IMR-90 (cell line): ENCODE measurements at regions not wholly inside any gene's neighbourhood (a gene's known extent, or its start where the extent isn't known, plus 50 kb on each side); places are given as distances from the start of the nearest gene placed in this dataset.

ENCODE experiments used
- ATAC-seq: fragments of 200-7000 bp; cut with Tn5 transposase; 2 replicates; pipeline ENCODE4 v1.9.1; 2020; ENCODE audit warnings: low read depth, mild to moderate bottlenecking, moderate library complexity
- BruUV-seq: library from RNA; stranded (reverse); fragments of 400-500 nt; replicated peaks from 2 replicates; lab custom pipeline; 2021; lab: Mats Ljungman, UMichigan
- CTCF ChIA-PET: fragments of 300-600 bp; formaldehyde crosslinking; extraction: SDS; loops from one replicate; lab custom pipeline; 2021; ENCODE audit warnings: antibody characterized with exemption; lab: Yijun Ruan, JAX
- POLR2A ChIA-PET: fragments of 300-600 bp; sonication (Branson Sonifier 250); formaldehyde crosslinking; loops from one replicate; lab custom pipeline; 2022; ENCODE audit warnings: antibody characterized with exemption; ENCODE audit not compliant: unreplicated experiment; lab: Charles Lee
- DNase-seq: peaks from one replicate; pipeline ENCODE4 v3.0.0; 2013
- H2AFZ ChIP-seq: replicated peaks from 2 replicates; pipeline ENCODE3; 2013; ENCODE audit warnings: low read length, mild to moderate bottlenecking; ENCODE audit not compliant: poor library complexity
- H2AK5ac ChIP-seq: 2 replicates; pipeline ENCODE4 v1.6.1; 2013; ENCODE audit warnings: low read depth, low read length, inconsistent platforms
- H2AK9ac ChIP-seq: replicated peaks from 2 replicates; pipeline ENCODE3; 2013; ENCODE audit warnings: mild to moderate bottlenecking, low read depth, low read length, moderate library complexity; ENCODE audit not compliant: poor library complexity
- H2BK120ac ChIP-seq: 2 replicates; pipeline ENCODE4 v1.6.1; 2013; ENCODE audit warnings: low read depth, low read length, inconsistent platforms
- H2BK15ac ChIP-seq: 3 replicates; pipeline ENCODE4 v1.6.1; 2013; ENCODE audit warnings: low read depth, low read length, inconsistent platforms
- H2BK20ac ChIP-seq: 2 replicates; pipeline ENCODE4 v1.6.1; 2013; ENCODE audit warnings: low read depth, mild to moderate bottlenecking, inconsistent platforms, low read length, moderate library complexity
- H2BK5ac ChIP-seq: 2 replicates; pipeline ENCODE4 v1.6.1; 2013; ENCODE audit warnings: mild to moderate bottlenecking, low read depth, low read length, inconsistent platforms; ENCODE audit not compliant: poor library complexity, severe bottlenecking
- H3K14ac ChIP-seq: replicated peaks from 2 replicates; pipeline ENCODE4 v1.6.1; 2013; ENCODE audit warnings: low read depth, low read length, inconsistent platforms
- H3K18ac ChIP-seq: 2 replicates; pipeline ENCODE4 v1.6.1; 2013; ENCODE audit warnings: low read depth, low read length, control low read depth
- H3K23ac ChIP-seq: 2 replicates; pipeline ENCODE4 v1.6.1; 2013; ENCODE audit warnings: low read depth, low read length, inconsistent platforms
- H3K27ac ChIP-seq: 2 replicates; pipeline ENCODE4 v1.5.1; 2013; ENCODE audit warnings: mild to moderate bottlenecking, control low read depth, low read length; ENCODE audit not compliant: insufficient read depth
- H3K27me3 ChIP-seq: 2 replicates; pipeline ENCODE4 v1.6.1; 2013; ENCODE audit warnings: low read length; ENCODE audit not compliant: control insufficient read depth, insufficient read depth
- H3K36me3 ChIP-seq: 2 replicates; pipeline ENCODE4 v1.6.1; 2013; ENCODE audit warnings: low read length, mixed read lengths; ENCODE audit not compliant: control insufficient read depth, insufficient read depth
- H3K4ac ChIP-seq: 2 replicates; pipeline ENCODE4 v1.6.1; 2013; ENCODE audit warnings: low read depth, low read length, inconsistent platforms
- H3K4me1 ChIP-seq: 2 replicates; pipeline ENCODE4 v1.6.1; 2013; ENCODE audit warnings: low read length, mixed read lengths; ENCODE audit not compliant: control insufficient read depth, insufficient read depth
- H3K4me2 ChIP-seq: 2 replicates; pipeline ENCODE4 v1.6.1; 2013; ENCODE audit warnings: low read depth, mild to moderate bottlenecking, control low read depth, low read length, moderate library complexity
- H3K4me3 ChIP-seq: 2 replicates; pipeline ENCODE4 v1.5.1; 2013; ENCODE audit warnings: low read depth, mild to moderate bottlenecking, control low read depth, low read length, moderate library complexity; ENCODE audit not compliant: insufficient read depth
- H3K56ac ChIP-seq: 2 replicates; pipeline ENCODE4 v1.6.1; 2013; ENCODE audit warnings: low read length, inconsistent platforms; ENCODE audit not compliant: insufficient read depth; ENCODE audit errors: extremely low read depth
- H3K79me1 ChIP-seq, 2 experiments: 2 replicates each; pipeline ENCODE4 v1.6.1; 2013; ENCODE audit warnings: low read length in 2 of 2, inconsistent platforms in 1 of 2, low read depth in 1 of 2
- H3K9ac ChIP-seq: 2 replicates; pipeline ENCODE4 v1.6.1; 2013; ENCODE audit warnings: low read depth, low read length, control low read depth
- H3K9me1 ChIP-seq: 2 replicates; pipeline ENCODE4 v1.6.1; 2013; ENCODE audit warnings: low read length, inconsistent platforms; ENCODE audit not compliant: insufficient read depth
- H3K9me3 ChIP-seq: 2 replicates; pipeline ENCODE4 v1.6.1; 2013; ENCODE audit warnings: low read length; ENCODE audit not compliant: control insufficient read depth, insufficient read depth
- H4K20me1 ChIP-seq: 2 replicates; pipeline ENCODE4 v1.6.1; 2013; ENCODE audit warnings: low read length, inconsistent platforms; ENCODE audit not compliant: insufficient read depth
- H4K5ac ChIP-seq: 2 replicates; pipeline ENCODE4 v1.6.1; 2013; ENCODE audit warnings: mild to moderate bottlenecking, low read depth, low read length, control low read depth
- H4K8ac ChIP-seq, 2 experiments: 2 replicates each; pipeline ENCODE4 v1.6.1; 2013; ENCODE audit warnings: low read depth in 2 of 2, low read length in 2 of 2, control low read depth in 1 of 2, inconsistent platforms in 1 of 2
- H4K91ac ChIP-seq: 2 replicates; pipeline ENCODE4 v1.6.1; 2013; ENCODE audit warnings: low read depth, low read length, inconsistent platforms; ENCODE audit not compliant: insufficient read depth
- BHLHE40 ChIP-seq: fragments of 150-350 bp; IDR thresholded peaks from 2 replicates; pipeline ENCODE4 v1.6.1; 2016; ENCODE audit warnings: mild to moderate bottlenecking, low read depth, low read length
- CHD1 ChIP-seq: IDR thresholded peaks from 2 replicates; pipeline ENCODE4 v1.6.1; 2012; ENCODE audit warnings: low read depth, low read length, improper control_type of control experiment
- FOS ChIP-seq: fragments of 150-350 bp; IDR thresholded peaks from 2 replicates; pipeline ENCODE4 v1.6.1; 2016; ENCODE audit warnings: low read depth, low read length
- MAFK ChIP-seq: IDR thresholded peaks from 2 replicates; pipeline ENCODE4 v1.6.1; 2012; ENCODE audit warnings: low read depth, low read length, improper control_type of control experiment
- MAZ ChIP-seq: IDR thresholded peaks from 2 replicates; pipeline ENCODE4 v1.6.1; 2012; ENCODE audit warnings: low read depth, mild to moderate bottlenecking, low read length, improper control_type of control experiment, moderate library complexity, borderline replicate concordance
- MXI1 ChIP-seq: IDR thresholded peaks from 2 replicates; pipeline ENCODE4 v1.6.1; 2012; ENCODE audit warnings: low read depth, mild to moderate bottlenecking, low read length, moderate library complexity, borderline replicate concordance
- NFE2L2 ChIP-seq: fragments of 150-350 bp; IDR thresholded peaks from 2 replicates; pipeline ENCODE4 v1.6.1; 2016; ENCODE audit warnings: low read depth, mild to moderate bottlenecking, low read length
- POLR2A ChIP-seq: IDR thresholded peaks from 2 replicates; pipeline ENCODE4 v1.6.1; 2012; ENCODE audit warnings: mild to moderate bottlenecking, low read depth, low read length
- RAD21 ChIP-seq: IDR thresholded peaks from 2 replicates; pipeline ENCODE4 v1.6.1; 2012; ENCODE audit warnings: low read length, improper control_type of control experiment
- RCOR1 ChIP-seq: IDR thresholded peaks from 2 replicates; pipeline ENCODE4 v1.6.1; 2012; ENCODE audit warnings: mild to moderate bottlenecking, low read length, improper control_type of control experiment; ENCODE audit not compliant: insufficient replicate concordance
- RFX5 ChIP-seq: IDR thresholded peaks from 2 replicates; pipeline ENCODE4 v1.8.0; 2012; ENCODE audit warnings: low read depth, mild to moderate bottlenecking, low read length, moderate library complexity
- SMC3 ChIP-seq: fragments of 150-350 bp; IDR thresholded peaks from 2 replicates; pipeline ENCODE4 v1.6.1; 2016; ENCODE audit warnings: low read depth, mild to moderate bottlenecking, antibody characterized with exemption, low read length, moderate library complexity
- WGBS, 2 experiments: methylation state at CpG; one replicate each; pipeline versions ENCODE4 v1.1.5 to v1.1.7; 2013; ENCODE audit warnings: missing lambda C conversion rate in 2 of 2; ENCODE audit not compliant: insufficient read length in 1 of 2; ENCODE audit errors: extremely low coverage in 2 of 2; 5-methylcytosine and 5-hydroxymethylcytosine counted together
- dilution Hi-C: fragments of 300-500 bp; cut with HindIII; formaldehyde crosslinking; loops from one replicate; pipeline ENCODE4 v1.14.3; 2018; ENCODE audit warnings: low sequenced_read_pairs; ENCODE audit not compliant: unreplicated experiment
- in situ Hi-C: fragments of 300-500 bp; cut with MboI; formaldehyde crosslinking; loops from 3 replicates; pipeline ENCODE4 v1.14.3; 2019; ENCODE audit warnings: low sequenced_read_pairs, inconsistent platforms, mixed read lengths
- intact Hi-C: fragments of 100-400 bp; cut with micrococcal nuclease; formaldehyde crosslinking; loops from 2 replicates; pipeline ENCODE4 v1.10.0; 2022
- TF ChIP-seq, protein P1 (sequence below): conservative IDR thresholded peaks from 2 replicates; pipeline ENCODE4 v1.5.1; 2012; ENCODE audit warnings: mild to moderate bottlenecking, low read depth, low read length, improper control_type of control experiment
- TF ChIP-seq, protein P2 (sequence below): fragments of 150-350 bp; IDR thresholded peaks from 2 replicates; pipeline ENCODE4 v1.6.1; 2016; ENCODE audit warnings: low read depth, mild to moderate bottlenecking, low read length, moderate library complexity, borderline replicate concordance
- TF ChIP-seq, protein P3 (sequence below): fragments of 150-350 bp; IDR thresholded peaks from 2 replicates; pipeline ENCODE4 v1.6.1; 2017; ENCODE audit warnings: mild to moderate bottlenecking, antibody characterized with exemption, low read length, low read depth

DNA sequence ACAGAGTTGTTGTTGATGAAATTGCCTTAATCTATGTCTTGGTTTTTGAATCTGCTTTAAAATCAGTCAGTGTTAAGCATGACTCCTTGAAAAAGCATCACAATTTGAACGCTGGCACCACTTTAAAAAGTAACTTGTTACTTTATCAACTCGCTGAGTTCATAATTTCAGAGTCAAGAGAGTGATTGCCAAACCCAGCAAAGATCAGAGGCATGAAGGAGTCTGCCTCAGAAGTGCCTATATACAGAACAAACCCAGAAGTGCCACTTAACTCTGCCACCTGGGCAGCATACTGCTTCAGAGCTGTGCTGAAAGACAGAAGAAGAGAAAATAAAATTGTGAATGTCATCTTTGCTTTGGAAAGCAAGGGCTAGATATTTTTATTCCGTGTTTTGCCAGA lies 73.6 kb upstream of the HCRTR2 start:
- H4K91ac ChIP-seq, result no peak overlapping the region
- TF ChIP-seq RFX5 (no peak), MAZ (no peak), NFE2L2 (no peak), RAD21 (no peak), RCOR1 (no peak), MAFK (no peak), CHD1 (no peak), MXI1 (no peak), POLR2A (no peak), SMC3 (no peak), FOS (no peak), BHLHE40 (no peak)
- TF ChIP-seq, protein P1, sequence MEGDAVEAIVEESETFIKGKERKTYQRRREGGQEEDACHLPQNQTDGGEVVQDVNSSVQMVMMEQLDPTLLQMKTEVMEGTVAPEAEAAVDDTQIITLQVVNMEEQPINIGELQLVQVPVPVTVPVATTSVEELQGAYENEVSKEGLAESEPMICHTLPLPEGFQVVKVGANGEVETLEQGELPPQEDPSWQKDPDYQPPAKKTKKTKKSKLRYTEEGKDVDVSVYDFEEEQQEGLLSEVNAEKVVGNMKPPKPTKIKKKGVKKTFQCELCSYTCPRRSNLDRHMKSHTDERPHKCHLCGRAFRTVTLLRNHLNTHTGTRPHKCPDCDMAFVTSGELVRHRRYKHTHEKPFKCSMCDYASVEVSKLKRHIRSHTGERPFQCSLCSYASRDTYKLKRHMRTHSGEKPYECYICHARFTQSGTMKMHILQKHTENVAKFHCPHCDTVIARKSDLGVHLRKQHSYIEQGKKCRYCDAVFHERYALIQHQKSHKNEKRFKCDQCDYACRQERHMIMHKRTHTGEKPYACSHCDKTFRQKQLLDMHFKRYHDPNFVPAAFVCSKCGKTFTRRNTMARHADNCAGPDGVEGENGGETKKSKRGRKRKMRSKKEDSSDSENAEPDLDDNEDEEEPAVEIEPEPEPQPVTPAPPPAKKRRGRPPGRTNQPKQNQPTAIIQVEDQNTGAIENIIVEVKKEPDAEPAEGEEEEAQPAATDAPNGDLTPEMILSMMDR, result no peak
- TF ChIP-seq, protein P2, sequence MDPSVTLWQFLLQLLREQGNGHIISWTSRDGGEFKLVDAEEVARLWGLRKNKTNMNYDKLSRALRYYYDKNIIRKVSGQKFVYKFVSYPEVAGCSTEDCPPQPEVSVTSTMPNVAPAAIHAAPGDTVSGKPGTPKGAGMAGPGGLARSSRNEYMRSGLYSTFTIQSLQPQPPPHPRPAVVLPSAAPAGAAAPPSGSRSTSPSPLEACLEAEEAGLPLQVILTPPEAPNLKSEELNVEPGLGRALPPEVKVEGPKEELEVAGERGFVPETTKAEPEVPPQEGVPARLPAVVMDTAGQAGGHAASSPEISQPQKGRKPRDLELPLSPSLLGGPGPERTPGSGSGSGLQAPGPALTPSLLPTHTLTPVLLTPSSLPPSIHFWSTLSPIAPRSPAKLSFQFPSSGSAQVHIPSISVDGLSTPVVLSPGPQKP, result no peak
- TF ChIP-seq, protein P3, sequence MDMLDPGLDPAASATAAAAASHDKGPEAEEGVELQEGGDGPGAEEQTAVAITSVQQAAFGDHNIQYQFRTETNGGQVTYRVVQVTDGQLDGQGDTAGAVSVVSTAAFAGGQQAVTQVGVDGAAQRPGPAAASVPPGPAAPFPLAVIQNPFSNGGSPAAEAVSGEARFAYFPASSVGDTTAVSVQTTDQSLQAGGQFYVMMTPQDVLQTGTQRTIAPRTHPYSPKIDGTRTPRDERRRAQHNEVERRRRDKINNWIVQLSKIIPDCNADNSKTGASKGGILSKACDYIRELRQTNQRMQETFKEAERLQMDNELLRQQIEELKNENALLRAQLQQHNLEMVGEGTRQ, result no peak
- H2AK9ac ChIP-seq, result no peak overlapping the region
- ChIA-PET CTCF (interaction anchor here (0.8 kb wide), 1 partner anchor 168 kb away, joined by 4 read pairs; no protein-coding TSS in a partner anchor), POLR2A (no interaction called here)
- no peak overlapping the region for H3K56ac ChIP-seq
- H3K9ac ChIP-seq, result no peak overlapping the region
- H3K4me3 ChIP-seq, result no peak overlapping the region
- no peak overlapping the region for H2AK5ac ChIP-seq
- no peaks in the 10 kb centered on the region for H3K4me1 ChIP-seq
- no peak overlapping the region for H4K5ac ChIP-seq
- H3K9me1 ChIP-seq, result no peaks in the 10 kb centered on the region
- no TSS peak for BruUV-seq
- H3K27me3 ChIP-seq, result peaks cover 1% of the 10 kb centered on the region; the same call in 1 of the 2 replicates
- H2AFZ ChIP-seq, result no peak overlapping the region
- intact Hi-C loops (no loop called here), dilution Hi-C loops (no loop called here), in situ Hi-C loops (no loop called here)
- H3K23ac ChIP-seq, result no peak overlapping the region
- H4K20me1 ChIP-seq, result no peaks in the 10 kb centered on the region
- H4K8ac ChIP-seq, result no peak overlapping the region
- H3K4ac ChIP-seq, result no peak overlapping the region
- ATAC-seq (no peak), DNase-seq (no peak)
- H2BK120ac ChIP-seq, result no peak overlapping the region
- no peak overlapping the region for H2BK5ac ChIP-seq
- H3K79me1 ChIP-seq, result no peaks in the 10 kb centered on the region
- no peaks in the 10 kb centered on the region for H3K36me3 ChIP-seq
- H3K4me2 ChIP-seq, result no peak overlapping the region
- H3K14ac ChIP-seq, result no peak overlapping the region
- no peak overlapping the region for H2BK15ac ChIP-seq
- no peaks in the 10 kb centered on the region for H3K9me3 ChIP-seq
- H3K27ac ChIP-seq, result no peak overlapping the region
- 0% methylated on average over 1 of the region's 3 CpGs; no CpG with 5 or more reads in 1 of the 2 experiments for WGBS, 2 experiments
- H2BK20ac ChIP-seq, result no peak overlapping the region
- no peak overlapping the region for H3K18ac ChIP-seq
